ENCODE measurements at regions not wholly inside any gene's neighbourhood (a gene's known extent, or its start where the extent isn't known, plus 50 kb on each side); places are given as distances from the start of the nearest gene placed in this dataset.

- no peak for TF ChIP-seq SP1 (IDR thresholded peaks at IDR 0.05; ENCODE audit: low read depth)
- no peak for TF ChIP-seq CBX3 (IDR thresholded peaks at IDR 0.05; ENCODE audit: low read depth)
- TF ChIP-seq ELF1 (IDR thresholded peaks at IDR 0.05; ENCODE audit: borderline replicate concordance, low read depth): no peak
- no peak for TF ChIP-seq RAD21 (IDR thresholded peaks at IDR 0.05; ENCODE audit: low read depth)
- TF ChIP-seq EZH2 (IDR thresholded peaks at IDR 0.05): no peak
- TF ChIP-seq POLR2A (IDR thresholded peaks at IDR 0.05; ENCODE audit: borderline replicate concordance, extremely low read depth, insufficient read depth, insufficient read length): no peak
- no peak for TF ChIP-seq CEBPB (IDR thresholded peaks at IDR 0.05; ENCODE audit: low read depth)
- no peak for TF ChIP-seq YY1 (IDR thresholded peaks at IDR 0.05; ENCODE audit: extremely low read depth, insufficient replicate concordance, low read depth, low read length)
Observed at GRCh38 chr2:195498839-195499490, 158.1 kb upstream of the SLC39A10 start (continued).

- peak overlapping the region; percentile 38 for H2AFZ ChIP-seq (ENCODE audit: low read depth, low read length, poor library complexity, severe bottlenecking)
- no peak overlapping the region for H3K4me2 ChIP-seq (ENCODE audit: low read length)
- no peaks in the 10 kb centered on the region for H3K27me3 ChIP-seq (ENCODE audit: insufficient read depth, low read length)
- no peak overlapping the region for H3K27ac ChIP-seq (ENCODE audit: low read depth, low read length)
- no peak overlapping the region for H3K9ac ChIP-seq (ENCODE audit: low read length)
- RAD21 ChIA-PET (ENCODE audit: low non-redundant PET in 1 of 2, low total read pairs in 2 of 2, uncharacterized antibody in 2 of 2, unreplicated experiment in 2 of 2): interaction anchor here (0.7 to 1.3 kb wide), 2 partner anchors 36 to 162 kb away, joined by 3 read pairs; no protein-coding TSS in a partner anchor
- CTCF ChIA-PET: interaction anchor here (0.7 to 2.5 kb wide), 9 partner anchors 9 to 440 kb away, joined by 3 to 16 read pairs (median 4); partner anchors contain the start of gene SLC39A10
- POLR2A ChIA-PET: interaction anchor here (0.7 kb wide), 1 partner anchor 440 kb away, joined by 3 read pairs; no protein-coding TSS in a partner anchor
- ATAC-seq: peak; percentile 60
- no peaks in the 10 kb centered on the region for H3K79me2 ChIP-seq (ENCODE audit: insufficient read depth, low read length)
- H4K20me1 ChIP-seq (ENCODE audit: insufficient read depth): no peaks in the 10 kb centered on the region
- peak; percentile 33 for DNase-seq (ENCODE audit: low read depth, low spot score)
- intact Hi-C loops (cut with micrococcal nuclease): loop anchor here (1.0 to 2.0 kb wide), 3 partner anchors 162 to 569 kb away; no protein-coding TSS in a partner anchor
- H3K9me3 ChIP-seq (ENCODE audit: control insufficient read depth in 1 of 2, insufficient read depth in 1 of 2, low read depth in 1 of 2, low read length in 2 of 2): no peaks in the 10 kb centered on the region
- no peak overlapping the region for H3K4me3 ChIP-seq (replicated peaks in 1 of 2; ENCODE audit: low read depth in 1 of 2, low read length in 2 of 2)
- no peaks in the 10 kb centered on the region for H3K9me2 ChIP-seq (ENCODE audit: insufficient read depth)
- H3K4me1 ChIP-seq (ENCODE audit: control insufficient read depth in 1 of 2, insufficient read depth in 2 of 2, low read length in 2 of 2): no peaks in the 10 kb centered on the region
- TF ChIP-seq CTCF (IDR thresholded peaks at IDR 0.05 in 2 of 3, conservative IDR thresholded peaks at IDR 0.05 in 1 of 3; ENCODE audit: borderline replicate concordance in 1 of 3, insufficient read depth in 1 of 3, low read depth in 2 of 3, low read length in 2 of 3) (peak; percentile 26 to 56 (median 40); a peak in 5 of 6 replicates), RAD21 (IDR thresholded peaks at IDR 0.05; ENCODE audit: low read depth) (peak; percentile 48), MAX (IDR thresholded peaks at IDR 0.05) (no peak)
- no TSS peak for BruUV-seq (replicated peaks)
- H3K36me3 ChIP-seq (ENCODE audit: control insufficient read depth in 1 of 2, insufficient read depth in 2 of 2, low read length in 2 of 2): no peaks in the 10 kb centered on the region
Observed at GRCh38 chr2:195498176-195498575, 158.8 kb upstream of the SLC39A10 start.

Measured in HCT116 (cell line).